ENCODE measurements at regions not wholly inside any gene's neighbourhood (a gene's known extent, or its start where the extent isn't known, plus 50 kb on each side); places are given as distances from the start of the nearest gene placed in this dataset.

DNA sequence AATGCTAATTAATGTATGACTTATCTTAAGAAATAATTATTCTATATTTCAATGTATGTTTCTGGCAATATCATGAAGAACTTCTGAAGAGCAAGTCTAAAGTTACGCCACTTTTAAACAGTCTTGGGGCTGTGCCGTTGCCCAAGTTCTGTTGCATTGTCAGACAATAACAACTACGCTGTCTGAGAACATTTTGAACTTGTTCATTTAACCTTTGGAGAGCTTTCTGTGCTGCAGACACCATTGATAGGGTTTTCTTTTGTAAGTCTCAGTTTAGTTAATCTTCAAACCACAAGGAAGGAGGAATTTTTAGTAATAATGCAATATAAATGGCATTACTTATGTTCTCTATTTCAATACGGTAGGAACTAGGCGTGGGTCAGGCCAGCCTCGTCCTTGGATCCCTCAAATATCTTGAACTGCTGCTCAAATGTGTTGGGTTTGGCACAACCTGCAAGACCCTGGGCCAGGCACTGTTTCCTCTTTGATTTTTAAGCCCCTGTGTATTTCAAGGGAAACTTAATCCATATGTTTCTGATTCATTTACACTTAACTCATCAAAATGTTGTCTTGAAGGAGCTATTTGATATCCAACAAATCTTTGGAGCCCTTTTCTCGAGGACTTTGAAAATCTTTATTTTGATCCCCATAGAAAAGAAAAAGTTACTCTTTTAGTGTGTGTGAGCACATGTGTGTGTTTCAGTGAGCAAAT lies 215.5 kb downstream of the INHBA start:
- Histone ChIP-seq H3K9me3 (ENCODE audit: insufficient read depth, low read depth, low read length) (no peaks in the 10 kb centered on the region), H3K4me1 (ENCODE audit: insufficient read depth, low read length) (no peaks in the 10 kb centered on the region), H3K4me3 (ENCODE audit: low read length) (no peak overlapping the region), H3K36me3 (ENCODE audit: insufficient read depth, low read depth, low read length) (no peaks in the 10 kb centered on the region), H3K9ac (ENCODE audit: low read depth, low read length) (no peak overlapping the region), H3K27me3 (ENCODE audit: insufficient read depth, low read length) (no peaks in the 10 kb centered on the region), H3K27ac (ENCODE audit: low read length) (no peak overlapping the region)

GRCh38 chr7:41481353-41481752 lies 221.5 kb downstream of the INHBA start:
- Histone ChIP-seq H3K27me3 (ENCODE audit: insufficient read depth, low read length) (no peaks in the 10 kb centered on the region), H3K36me3 (ENCODE audit: insufficient read depth, low read depth, low read length) (no peaks in the 10 kb centered on the region), H3K9ac (ENCODE audit: low read depth, low read length) (no peak overlapping the region), H3K9me3 (ENCODE audit: insufficient read depth, low read depth, low read length) (peaks cover 6% of the 10 kb centered on the region; the same call in 1 of the 2 replicates), H3K27ac (ENCODE audit: low read length) (no peak overlapping the region), H3K4me3 (ENCODE audit: low read length) (no peak overlapping the region), H3K4me1 (ENCODE audit: insufficient read depth, low read length) (no peaks in the 10 kb centered on the region)

- Histone ChIP-seq H3K4me3 (ENCODE audit: low read length) (no peak overlapping the region), H3K4me1 (ENCODE audit: insufficient read depth, low read length) (no peaks in the 10 kb centered on the region), H3K9me3 (ENCODE audit: insufficient read depth, low read depth, low read length) (peaks cover 6% of the 10 kb centered on the region; the same call in 1 of the 2 replicates), H3K9ac (ENCODE audit: low read depth, low read length) (no peak overlapping the region), H3K27ac (ENCODE audit: low read length) (no peak overlapping the region), H3K27me3 (ENCODE audit: insufficient read depth, low read length) (no peaks in the 10 kb centered on the region), H3K36me3 (ENCODE audit: insufficient read depth, low read depth, low read length) (no peaks in the 10 kb centered on the region)
These were observed 224.7 kb downstream of the INHBA start for GRCh38 chr7:41478187-41478586.

- no peak overlapping the region for H3K27ac ChIP-seq (ENCODE audit: low read length)
- no peaks in the 10 kb centered on the region for H3K4me1 ChIP-seq (ENCODE audit: insufficient read depth, low read length)
- H3K9ac ChIP-seq (ENCODE audit: low read depth, low read length) = no peak overlapping the region
- H3K4me3 ChIP-seq (ENCODE audit: low read length) = no peak overlapping the region
- no peaks in the 10 kb centered on the region for H3K36me3 ChIP-seq (ENCODE audit: insufficient read depth, low read depth, low read length)
- peaks cover 6% of the 10 kb centered on the region; the same call in 1 of the 2 replicates for H3K9me3 ChIP-seq (ENCODE audit: insufficient read depth, low read depth, low read length)
- no peaks in the 10 kb centered on the region for H3K27me3 ChIP-seq (ENCODE audit: insufficient read depth, low read length)
These were observed 226.5 kb downstream of the INHBA start for GRCh38 chr7:41476460-41476803.

- Histone ChIP-seq H3K27ac (ENCODE audit: low read length) (no peak overlapping the region), H3K4me1 (ENCODE audit: insufficient read depth, low read length) (peaks cover 2% of the 10 kb centered on the region; the same call in 1 of the 2 replicates), H3K4me3 (ENCODE audit: low read length) (no peak overlapping the region), H3K9ac (ENCODE audit: low read depth, low read length) (no peak overlapping the region), H3K36me3 (ENCODE audit: insufficient read depth, low read depth, low read length) (no peaks in the 10 kb centered on the region), H3K9me3 (ENCODE audit: insufficient read depth, low read depth, low read length) (peaks cover 6% of the 10 kb centered on the region; the same call in 1 of the 2 replicates), H3K27me3 (ENCODE audit: insufficient read depth, low read length) (no peaks in the 10 kb centered on the region)
These were observed 227.0 kb downstream of the INHBA start for GRCh38 chr7:41475801-41476459.

DNA sequence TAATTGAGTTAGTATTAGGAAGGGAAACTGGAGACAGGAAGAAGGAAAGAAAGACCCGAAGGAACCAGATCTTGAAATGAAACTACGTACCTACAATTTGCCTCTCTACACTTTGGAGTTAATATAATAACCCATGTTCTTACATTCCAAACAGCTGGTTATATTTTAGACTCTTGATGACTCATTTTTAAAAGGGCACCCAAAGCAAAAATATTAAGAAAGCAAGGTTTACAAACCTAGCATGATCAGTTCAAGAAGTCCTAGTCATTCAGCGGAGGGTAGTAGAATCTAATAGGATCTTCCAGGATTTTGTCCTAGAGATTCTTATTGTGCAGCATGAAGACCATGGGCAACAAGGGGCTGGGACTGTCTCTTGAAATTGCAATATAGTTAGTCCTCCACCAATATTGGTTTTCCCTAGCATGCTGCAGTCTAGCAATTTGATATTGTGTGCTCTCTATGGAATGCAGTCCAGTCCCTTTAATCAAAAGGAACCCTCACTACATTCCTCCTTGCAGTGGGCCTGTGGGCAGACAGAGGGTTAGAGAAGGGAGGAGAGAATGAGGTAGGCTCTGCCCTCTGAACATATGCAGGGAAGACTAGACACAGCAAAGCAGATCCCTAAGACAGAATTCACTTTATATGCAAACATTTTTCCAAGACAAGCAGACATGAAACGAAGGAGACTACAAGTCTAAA lies 230.3 kb downstream of the INHBA start:
- Histone ChIP-seq H3K27me3 (ENCODE audit: insufficient read depth, low read length) (no peaks in the 10 kb centered on the region), H3K36me3 (ENCODE audit: insufficient read depth, low read depth, low read length) (no peaks in the 10 kb centered on the region), H3K4me1 (ENCODE audit: insufficient read depth, low read length) (peaks cover 3% of the 10 kb centered on the region; the same call in 1 of the 2 replicates), H3K4me3 (ENCODE audit: low read length) (no peak overlapping the region), H3K27ac (ENCODE audit: low read length) (no peak overlapping the region), H3K9ac (ENCODE audit: low read depth, low read length) (no peak overlapping the region), H3K9me3 (ENCODE audit: insufficient read depth, low read depth, low read length) (no peaks in the 10 kb centered on the region)

DNA sequence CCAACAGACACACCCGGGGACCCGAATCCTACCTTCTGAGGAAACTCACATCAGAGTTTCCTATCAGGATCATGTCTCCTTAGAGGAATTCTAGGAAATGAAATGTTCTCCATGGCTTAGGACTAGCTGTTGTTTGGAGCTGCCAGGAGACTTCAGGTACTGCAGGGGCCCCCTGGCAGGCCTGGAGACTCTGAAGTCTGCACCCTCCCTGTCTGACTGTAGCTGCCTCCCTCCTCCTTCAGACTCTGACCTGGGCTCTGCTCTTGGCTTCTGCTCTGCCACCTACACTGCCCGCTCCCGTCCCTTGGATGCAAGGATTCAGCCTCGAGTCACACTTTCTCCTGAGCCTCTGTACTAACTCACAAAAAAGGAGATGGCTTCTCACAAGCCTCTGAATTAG lies 232.8 kb downstream of the INHBA start:
- H3K4me3 ChIP-seq (ENCODE audit: low read length) = no peak overlapping the region
- H3K9ac ChIP-seq (ENCODE audit: low read depth, low read length) = no peak overlapping the region
- H3K4me1 ChIP-seq (ENCODE audit: insufficient read depth, low read length) = peaks cover 3% of the 10 kb centered on the region; the same call in 1 of the 2 replicates
- no peaks in the 10 kb centered on the region for H3K9me3 ChIP-seq (ENCODE audit: insufficient read depth, low read depth, low read length)
- no peaks in the 10 kb centered on the region for H3K36me3 ChIP-seq (ENCODE audit: insufficient read depth, low read depth, low read length)
- H3K27me3 ChIP-seq (ENCODE audit: insufficient read depth, low read length) = no peaks in the 10 kb centered on the region
- H3K27ac ChIP-seq (ENCODE audit: low read length) = no peak overlapping the region

- no peaks in the 10 kb centered on the region for H3K36me3 ChIP-seq (ENCODE audit: insufficient read depth, low read depth, low read length)
- peaks cover 3% of the 10 kb centered on the region; the same call in 1 of the 2 replicates for H3K4me1 ChIP-seq (ENCODE audit: insufficient read depth, low read length)
- H3K27ac ChIP-seq (ENCODE audit: low read length) = no peak overlapping the region
- H3K27me3 ChIP-seq (ENCODE audit: insufficient read depth, low read length) = no peaks in the 10 kb centered on the region
- H3K4me3 ChIP-seq (ENCODE audit: low read length) = no peak overlapping the region
- H3K9ac ChIP-seq (ENCODE audit: low read depth, low read length) = no peak overlapping the region
- H3K9me3 ChIP-seq (ENCODE audit: insufficient read depth, low read depth, low read length) = no peaks in the 10 kb centered on the region
These were observed 235.3 kb downstream of the INHBA start for GRCh38 chr7:41467596-41467995.

- Histone ChIP-seq H3K36me3 (ENCODE audit: insufficient read depth, low read depth, low read length) (no peaks in the 10 kb centered on the region), H3K4me1 (ENCODE audit: insufficient read depth, low read length) (peaks cover 3% of the 10 kb centered on the region; the same call in 1 of the 2 replicates), H3K4me3 (ENCODE audit: low read length) (no peak overlapping the region), H3K9ac (ENCODE audit: low read depth, low read length) (no peak overlapping the region), H3K9me3 (ENCODE audit: insufficient read depth, low read depth, low read length) (no peaks in the 10 kb centered on the region), H3K27ac (ENCODE audit: low read length) (no peak overlapping the region), H3K27me3 (ENCODE audit: insufficient read depth, low read length) (no peaks in the 10 kb centered on the region)
These were observed 236.0 kb downstream of the INHBA start for GRCh38 chr7:41466760-41467384.

DNA sequence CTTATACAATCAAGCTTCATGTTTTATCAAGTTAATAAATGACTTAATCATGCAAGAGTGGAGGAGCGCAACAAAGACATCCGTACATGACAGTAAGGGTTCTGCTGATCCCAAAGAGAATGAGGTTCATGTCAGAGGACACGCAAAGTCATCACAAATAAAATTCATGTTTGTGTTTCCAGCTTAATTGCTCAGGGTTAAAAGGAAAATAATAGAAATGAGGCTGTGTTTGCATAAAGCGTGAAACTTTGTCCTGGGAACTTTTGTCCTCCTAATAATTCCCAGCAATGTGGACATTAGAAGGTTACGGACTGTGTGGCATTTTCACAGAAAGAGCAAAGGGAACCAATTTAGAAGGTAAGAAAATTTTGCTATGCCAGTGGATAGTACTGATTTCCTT lies 237.3 kb downstream of the INHBA start:
- Histone ChIP-seq H3K4me1 (ENCODE audit: insufficient read depth, low read length) (no peaks in the 10 kb centered on the region), H3K4me3 (ENCODE audit: low read length) (no peak overlapping the region), H3K36me3 (ENCODE audit: insufficient read depth, low read depth, low read length) (no peaks in the 10 kb centered on the region), H3K27me3 (ENCODE audit: insufficient read depth, low read length) (no peaks in the 10 kb centered on the region), H3K9ac (ENCODE audit: low read depth, low read length) (no peak overlapping the region), H3K27ac (ENCODE audit: low read length) (no peak overlapping the region), H3K9me3 (ENCODE audit: insufficient read depth, low read depth, low read length) (no peaks in the 10 kb centered on the region)

DNA sequence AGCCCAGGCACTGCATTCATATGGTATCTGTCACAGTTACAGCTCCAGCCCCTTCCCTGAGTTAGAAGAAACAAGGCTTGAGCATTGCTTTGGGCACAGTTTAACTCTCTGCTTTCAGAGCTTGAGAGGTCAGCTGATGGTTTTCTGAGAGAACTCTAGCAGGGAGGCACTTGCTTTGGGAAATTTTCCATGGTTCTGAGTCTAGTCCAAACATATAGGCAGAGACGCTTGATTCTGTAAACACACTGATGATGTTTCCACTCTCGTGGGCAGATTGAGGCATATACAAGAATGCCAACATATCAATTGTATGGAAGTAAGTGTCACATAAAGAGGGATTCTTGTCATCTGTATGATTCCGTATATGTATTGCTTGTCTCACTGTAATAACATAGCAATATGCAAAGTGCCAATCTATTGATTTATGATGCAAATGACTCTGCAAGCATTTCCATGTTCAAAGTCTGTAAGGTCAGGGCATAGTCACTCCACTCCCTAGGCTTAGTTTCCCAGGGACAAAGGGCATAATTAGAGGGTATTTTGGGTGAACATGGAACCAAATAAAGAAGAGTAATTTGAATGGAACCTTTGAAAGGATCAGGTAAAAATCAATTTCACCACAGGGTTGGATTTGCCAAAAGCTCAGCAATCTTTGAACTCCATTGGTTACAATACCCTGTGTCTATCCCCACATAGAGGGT lies 239.0 kb downstream of the INHBA start:
- Histone ChIP-seq H3K9me3 (ENCODE audit: insufficient read depth, low read depth, low read length) (no peaks in the 10 kb centered on the region), H3K4me3 (ENCODE audit: low read length) (no peak overlapping the region), H3K27me3 (ENCODE audit: insufficient read depth, low read length) (no peaks in the 10 kb centered on the region), H3K27ac (ENCODE audit: low read length) (no peak overlapping the region), H3K9ac (ENCODE audit: low read depth, low read length) (no peak overlapping the region), H3K4me1 (ENCODE audit: insufficient read depth, low read length) (no peaks in the 10 kb centered on the region), H3K36me3 (ENCODE audit: insufficient read depth, low read depth, low read length) (no peaks in the 10 kb centered on the region)

All from iPS-20b (cell line).